Progenitor cell of endocrine pancreas (in vitro differentiated cells): ENCODE measurements at regions not wholly inside any gene's neighbourhood (a gene's known extent, or its start where the extent isn't known, plus 50 kb on each side); places are given as distances from the start of the nearest gene placed in this dataset.

Experiments
- DNase-seq: peaks from one replicate; pipeline ENCODE4 v3.0.0; 2021; ENCODE audit warnings: low spot score; ENCODE audit not compliant: unreplicated experiment
- H3K27ac Mint-ChIP-seq: 2 replicates; pipeline ENCODE4 v1.8.0; 2021; ENCODE audit warnings: mild to moderate bottlenecking, moderate library complexity, mixed read lengths
- H3K27me3 Mint-ChIP-seq: 2 replicates; pipeline ENCODE4 v1.8.0; 2021; ENCODE audit warnings: mixed read lengths
- H3K36me3 Mint-ChIP-seq: 2 replicates; pipeline ENCODE4 v1.8.0; 2022; ENCODE audit warnings: mixed read lengths; ENCODE audit not compliant: insufficient read depth
- H3K4me1 Mint-ChIP-seq: 2 replicates; pipeline ENCODE4 v1.8.0; 2021; ENCODE audit warnings: low read depth, mixed read lengths
- H3K4me3 Mint-ChIP-seq: 2 replicates; pipeline ENCODE4 v1.8.0; 2021; ENCODE audit warnings: low read depth, mild to moderate bottlenecking, moderate library complexity, mixed read lengths
- H3K9me3 Mint-ChIP-seq: 2 replicates; pipeline ENCODE4 v1.8.0; 2021; ENCODE audit warnings: low read depth, mixed read lengths
- CTCF ChIP-seq: fragments of 200-600 bp; sonication (generic); IDR thresholded peaks from one replicate; pipeline ENCODE4 v1.5.0; 2021; ENCODE audit warnings: antibody characterized with exemption, mild to moderate bottlenecking; ENCODE audit not compliant: unreplicated experiment

- DNase-seq: no peak
Observed at GRCh38 chr5:84683594-84683993, 298.9 kb upstream of the EDIL3 start.

GRCh38 chr5:84682531-84682930, 297.9 kb upstream of the EDIL3 start:
- no peak for DNase-seq
- Mint-ChIP-seq H3K27me3 (no peaks in the 10 kb centered on the region), H3K27ac (no peak overlapping the region), H3K4me3 (no peak overlapping the region), H3K9me3 (peaks cover 5% of the 10 kb centered on the region), H3K36me3 (no peaks in the 10 kb centered on the region), H3K4me1 (no peaks in the 10 kb centered on the region)
- TF ChIP-seq CTCF: no peak

More at GRCh38 chr5:84683594-84683993, 298.9 kb upstream of the EDIL3 start:
- H3K27ac Mint-ChIP-seq: no peak overlapping the region
- H3K4me3 Mint-ChIP-seq: no peak overlapping the region
- no peaks in the 10 kb centered on the region for H3K36me3 Mint-ChIP-seq
- H3K27me3 Mint-ChIP-seq: no peaks in the 10 kb centered on the region
- TF ChIP-seq CTCF: no peak
- peaks cover 5% of the 10 kb centered on the region for H3K9me3 Mint-ChIP-seq
- H3K4me1 Mint-ChIP-seq: no peaks in the 10 kb centered on the region

- Mint-ChIP-seq H3K36me3 (no peaks in the 10 kb centered on the region), H3K4me3 (no peak overlapping the region), H3K27me3 (no peaks in the 10 kb centered on the region), H3K4me1 (no peaks in the 10 kb centered on the region), H3K9me3 (no peaks in the 10 kb centered on the region), H3K27ac (no peak overlapping the region)
- no peak for DNase-seq
- no peak for TF ChIP-seq CTCF
Observed at GRCh38 chr5:84680908-84681307, 296.2 kb upstream of the EDIL3 start.

- no peak overlapping the region for H3K4me3 Mint-ChIP-seq
- H3K4me1 Mint-ChIP-seq: no peaks in the 10 kb centered on the region
- DNase-seq: no peak
- no peak for TF ChIP-seq CTCF
- peaks cover 13% of the 10 kb centered on the region for H3K9me3 Mint-ChIP-seq
- H3K27me3 Mint-ChIP-seq: no peaks in the 10 kb centered on the region
- peaks cover 2% of the 10 kb centered on the region for H3K36me3 Mint-ChIP-seq
- H3K27ac Mint-ChIP-seq: no peak overlapping the region
Observed at GRCh38 chr5:84673785-84674184, 289.1 kb upstream of the EDIL3 start.

- Mint-ChIP-seq H3K4me3 (no peak overlapping the region), H3K4me1 (no peaks in the 10 kb centered on the region), H3K27me3 (no peaks in the 10 kb centered on the region), H3K9me3 (peaks cover 17% of the 10 kb centered on the region), H3K36me3 (peaks cover 2% of the 10 kb centered on the region), H3K27ac (no peak overlapping the region)
- no peak for DNase-seq
- TF ChIP-seq CTCF: no peak
Observed at GRCh38 chr5:84667576-84667975, 282.9 kb upstream of the EDIL3 start.
